ENCODE measurements at regions not wholly inside any gene's neighbourhood (a gene's known extent, or its start where the extent isn't known, plus 50 kb on each side); places are given as distances from the start of the nearest gene placed in this dataset.

DNA sequence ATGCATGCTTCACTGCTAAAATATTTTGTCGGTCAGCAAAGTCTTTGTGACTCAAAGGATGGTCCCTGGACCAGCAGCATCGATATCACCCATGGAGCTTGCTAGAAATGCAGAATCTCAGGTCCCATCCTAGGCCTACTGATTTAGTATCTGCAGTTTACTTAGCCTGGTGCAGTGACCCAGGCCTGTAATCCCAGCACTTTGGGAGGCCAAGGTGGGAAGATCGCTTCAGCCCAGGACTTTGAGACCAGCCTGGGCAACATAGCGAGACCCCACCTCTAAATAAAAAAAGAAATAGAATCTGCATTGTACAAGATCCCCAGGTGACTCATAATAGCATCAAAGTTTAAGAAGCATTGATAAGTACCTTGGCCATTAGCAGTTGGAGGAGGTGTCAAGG lies 248.7 kb downstream of the CD83 start:
- Histone ChIP-seq H3K9me3 (no peaks in the 10 kb centered on the region), H3K4me1 (ENCODE audit: insufficient read depth) (no peaks in the 10 kb centered on the region), H3K4me3 (no peak overlapping the region), H3K36me3 (no peaks in the 10 kb centered on the region), H3K27ac (no peak overlapping the region), H3K27me3 (no peaks in the 10 kb centered on the region)
- 95 to 98% (median 96%) methylated on average over 4 of the region's 4 CpGs for WGBS, 3 donors
- no peak for TF ChIP-seq EP300 (IDR thresholded peaks at IDR 0.05)
- intact Hi-C loops (cut with DNase I) = no loop called here
- DNase-seq = no peak

DNA sequence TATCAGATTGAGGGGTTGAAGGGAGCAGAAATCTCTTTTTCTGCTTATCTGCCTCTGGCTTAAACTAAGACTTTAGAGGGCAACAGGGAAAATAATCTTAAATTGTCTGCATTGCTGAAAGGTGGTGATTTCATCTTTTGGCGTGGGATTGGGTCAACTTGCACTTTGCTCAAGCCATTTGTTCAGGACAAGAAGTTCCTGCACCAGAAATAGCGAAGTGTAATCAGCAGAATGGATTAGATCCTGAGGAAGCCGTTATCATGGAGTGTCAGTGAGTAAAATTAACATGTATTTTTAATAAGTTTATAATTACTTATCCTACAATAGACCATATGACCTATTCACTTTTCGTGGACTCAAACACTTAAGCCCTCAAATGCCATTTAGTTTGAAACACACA lies 249.3 kb downstream of the CD83 start:
- Histone ChIP-seq H3K4me3 (no peak overlapping the region), H3K9me3 (no peaks in the 10 kb centered on the region), H3K36me3 (no peaks in the 10 kb centered on the region), H3K27me3 (no peaks in the 10 kb centered on the region), H3K27ac (no peak overlapping the region), H3K4me1 (ENCODE audit: insufficient read depth) (no peaks in the 10 kb centered on the region)
- 61 to 80% (median 79%) methylated on average over 4 of the region's 4 CpGs for WGBS, 3 donors
- TF ChIP-seq, protein P1, sequence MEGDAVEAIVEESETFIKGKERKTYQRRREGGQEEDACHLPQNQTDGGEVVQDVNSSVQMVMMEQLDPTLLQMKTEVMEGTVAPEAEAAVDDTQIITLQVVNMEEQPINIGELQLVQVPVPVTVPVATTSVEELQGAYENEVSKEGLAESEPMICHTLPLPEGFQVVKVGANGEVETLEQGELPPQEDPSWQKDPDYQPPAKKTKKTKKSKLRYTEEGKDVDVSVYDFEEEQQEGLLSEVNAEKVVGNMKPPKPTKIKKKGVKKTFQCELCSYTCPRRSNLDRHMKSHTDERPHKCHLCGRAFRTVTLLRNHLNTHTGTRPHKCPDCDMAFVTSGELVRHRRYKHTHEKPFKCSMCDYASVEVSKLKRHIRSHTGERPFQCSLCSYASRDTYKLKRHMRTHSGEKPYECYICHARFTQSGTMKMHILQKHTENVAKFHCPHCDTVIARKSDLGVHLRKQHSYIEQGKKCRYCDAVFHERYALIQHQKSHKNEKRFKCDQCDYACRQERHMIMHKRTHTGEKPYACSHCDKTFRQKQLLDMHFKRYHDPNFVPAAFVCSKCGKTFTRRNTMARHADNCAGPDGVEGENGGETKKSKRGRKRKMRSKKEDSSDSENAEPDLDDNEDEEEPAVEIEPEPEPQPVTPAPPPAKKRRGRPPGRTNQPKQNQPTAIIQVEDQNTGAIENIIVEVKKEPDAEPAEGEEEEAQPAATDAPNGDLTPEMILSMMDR (IDR thresholded peaks at IDR 0.05) = no peak
- TF ChIP-seq POLR2A (IDR thresholded peaks at IDR 0.05) = no peak
- no peak for TF ChIP-seq EP300 (IDR thresholded peaks at IDR 0.05)
- intact Hi-C loops (cut with DNase I) = no loop called here
- no peak for DNase-seq

DNA sequence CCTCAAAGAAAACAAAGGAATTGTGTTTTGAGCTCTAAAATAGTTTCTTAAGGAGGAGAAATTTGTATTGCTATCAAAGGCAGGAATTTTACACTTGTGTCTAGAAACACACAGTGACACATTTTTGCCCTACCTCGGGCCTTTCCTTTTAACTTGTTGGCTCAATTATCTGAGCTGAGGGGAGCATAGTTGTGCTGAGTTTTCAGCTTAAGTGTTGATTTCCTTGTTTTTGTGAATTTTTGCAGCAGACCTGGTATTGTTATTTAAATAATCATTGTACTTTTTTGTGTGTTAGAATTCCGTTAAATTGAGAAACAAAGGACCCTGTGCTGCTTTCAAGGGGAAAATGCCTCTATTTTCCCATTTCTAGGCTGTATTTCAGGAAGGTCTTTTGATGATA lies 249.7 kb downstream of the CD83 start:
- TF ChIP-seq, protein P1 (IDR thresholded peaks at IDR 0.05) = no peak
- TF ChIP-seq EP300 (IDR thresholded peaks at IDR 0.05) (no peak), POLR2A (IDR thresholded peaks at IDR 0.05) (no peak)
- intact Hi-C loops (cut with DNase I) = no loop called here

DNA sequence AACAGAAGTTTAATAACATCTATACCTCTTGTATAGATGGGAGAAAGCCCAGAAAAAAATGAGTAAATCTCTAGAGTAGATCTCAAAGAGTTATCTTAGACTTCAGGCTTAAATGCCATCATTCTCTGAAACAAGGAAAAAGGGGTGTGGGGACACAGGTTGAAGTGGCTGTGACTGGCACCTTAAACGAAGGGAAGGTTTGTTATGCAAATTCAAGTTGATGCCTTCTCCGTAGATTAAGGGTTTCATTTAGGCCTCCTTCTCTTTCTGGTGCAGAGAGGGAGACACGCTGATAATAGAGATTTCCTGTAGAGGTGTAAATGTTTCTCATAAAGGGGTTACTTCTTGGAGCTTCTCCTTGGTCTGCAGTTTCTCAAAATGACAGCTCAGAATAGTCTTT lies 252.1 kb downstream of the CD83 start:
- no peak for TF ChIP-seq POLR2A (IDR thresholded peaks at IDR 0.05)
- TF ChIP-seq EP300 (IDR thresholded peaks at IDR 0.05) = no peak
- TF ChIP-seq, protein P1 (IDR thresholded peaks at IDR 0.05) = no peak
- H3K27ac ChIP-seq = no peak overlapping the region
- no peaks in the 10 kb centered on the region for H3K9me3 ChIP-seq
- H3K36me3 ChIP-seq = no peaks in the 10 kb centered on the region
- WGBS, 3 donors = 89 to 92% (median 89%) methylated on average over 3 of the region's 3 CpGs
- no peaks in the 10 kb centered on the region for H3K27me3 ChIP-seq
- intact Hi-C loops (cut with DNase I) = no loop called here
- no peaks in the 10 kb centered on the region for H3K4me1 ChIP-seq (ENCODE audit: insufficient read depth)
- no peak overlapping the region for H3K4me3 ChIP-seq
- DNase-seq = no peak

More for the DNA sequence above, 249.7 kb downstream of the CD83 start:
- H3K9me3 ChIP-seq = no peaks in the 10 kb centered on the region
- H3K4me3 ChIP-seq = no peak overlapping the region
- no peak for DNase-seq
- H3K36me3 ChIP-seq = no peaks in the 10 kb centered on the region
- no peaks in the 10 kb centered on the region for H3K27me3 ChIP-seq
- no peak overlapping the region for H3K27ac ChIP-seq
- WGBS, 3 donors = 75 to 83% (median 81%) methylated on average over 2 of the region's 2 CpGs
- no peaks in the 10 kb centered on the region for H3K4me1 ChIP-seq (ENCODE audit: insufficient read depth)

DNA sequence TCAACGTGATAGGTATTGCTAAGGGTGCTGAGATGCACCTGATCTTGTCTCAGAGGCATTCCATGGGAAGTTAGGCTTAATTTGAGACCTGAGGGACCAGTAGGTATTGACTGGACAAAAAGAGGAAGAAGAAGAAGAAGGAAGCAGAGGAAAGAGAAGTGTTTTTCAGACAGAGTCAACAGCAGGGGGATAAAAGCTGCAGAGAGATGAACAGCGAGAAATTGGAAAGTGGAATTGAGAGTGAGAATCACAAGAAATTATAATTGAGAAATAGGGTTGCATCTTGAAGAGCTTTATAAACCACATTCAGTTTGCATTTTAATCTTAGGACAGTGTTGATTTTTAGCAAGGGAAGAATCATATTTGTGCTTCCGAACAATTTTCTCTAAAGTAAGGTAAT lies 254.0 kb downstream of the CD83 start:
- no peak overlapping the region for H3K4me3 ChIP-seq
- no peaks in the 10 kb centered on the region for H3K27me3 ChIP-seq
- intact Hi-C loops (cut with DNase I) = no loop called here
- H3K27ac ChIP-seq = no peak overlapping the region
- no peaks in the 10 kb centered on the region for H3K9me3 ChIP-seq
- WGBS, 3 donors = 83 to 92% (median 87%) methylated on average over 3 of the region's 3 CpGs
- no peaks in the 10 kb centered on the region for H3K36me3 ChIP-seq
- no peak for TF ChIP-seq EP300 (IDR thresholded peaks at IDR 0.05)
- TF ChIP-seq POLR2A (IDR thresholded peaks at IDR 0.05) = no peak
- TF ChIP-seq, protein P1 (IDR thresholded peaks at IDR 0.05) = no peak
- DNase-seq = no peak
- no peaks in the 10 kb centered on the region for H3K4me1 ChIP-seq (ENCODE audit: insufficient read depth)
